Muscle of leg (tissue), 3 donors: ENCODE measurements at regions not wholly inside any gene's neighbourhood (a gene's known extent, or its start where the extent isn't known, plus 50 kb on each side); places are given as distances from the start of the nearest gene placed in this dataset.
"Not testable (repeated sequence)": the region's sequence is repeated elsewhere in the genome, so short reads cannot be mapped to it uniquely, and the experiment has no call there.

Source experiments
- DNase-seq: peaks from one replicate; pipeline ENCODE4 v3.0.0; 2013
- H3K27ac ChIP-seq: one replicate; pipeline ENCODE4 v1.5.1; 2013; ENCODE audit warnings: mild to moderate bottlenecking, low read length, control low read depth
- H3K27me3 ChIP-seq: one replicate; pipeline ENCODE4 v1.6.1; 2013; ENCODE audit warnings: low read length; ENCODE audit not compliant: control insufficient read depth, insufficient read depth
- H3K36me3 ChIP-seq: one replicate; pipeline ENCODE4 v1.6.1; 2013; ENCODE audit warnings: low read length; ENCODE audit not compliant: control insufficient read depth, insufficient read depth
- H3K4me1 ChIP-seq: one replicate; pipeline ENCODE4 v1.6.1; 2013; ENCODE audit warnings: low read length; ENCODE audit not compliant: control insufficient read depth, insufficient read depth
- H3K4me3 ChIP-seq: one replicate; pipeline ENCODE4 v1.5.1; 2013; ENCODE audit warnings: low read length, control low read depth
- H3K9me3 ChIP-seq: replicated peaks from 2 replicates; pipeline ENCODE4 v1.6.1; 2013; ENCODE audit warnings: low read depth, low read length; ENCODE audit not compliant: control insufficient read depth
- WGBS: methylation state at CpG from one replicate; pipeline ENCODE4 v1.1.5; 2013; ENCODE audit warnings: missing lambda C conversion rate; ENCODE audit not compliant: insufficient coverage; 5-methylcytosine and 5-hydroxymethylcytosine counted together

DNA sequence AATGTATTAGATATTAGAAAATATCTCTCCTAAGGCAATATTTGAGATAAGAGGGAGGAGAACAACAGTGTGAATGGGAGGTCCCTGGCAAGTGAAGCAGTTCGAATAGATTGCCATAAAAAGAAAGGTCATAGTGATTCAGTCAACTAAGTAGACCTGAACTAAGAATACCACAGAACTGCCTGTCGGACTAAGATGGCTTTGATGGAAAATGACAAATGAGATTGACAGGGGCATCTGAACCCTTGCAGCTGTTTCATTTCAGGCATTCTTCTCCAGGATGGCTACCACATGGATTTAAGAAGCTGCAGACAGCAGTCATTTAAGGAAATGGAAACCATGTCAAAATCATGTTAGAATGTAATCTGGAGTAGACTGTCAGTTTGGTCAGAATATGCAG is 308.4 kb upstream of the MEF2C start:
- DNase-seq = peak; percentile 80
- Histone ChIP-seq H3K4me1 (peaks cover 3% of the 10 kb centered on the region), H3K36me3 (no peaks in the 10 kb centered on the region), H3K4me3 (no peak overlapping the region), H3K27ac (peak overlapping the region; percentile 74), H3K9me3 (peaks cover 4% of the 10 kb centered on the region), H3K27me3 (no peaks in the 10 kb centered on the region)
- no CpG with 5 or more reads among the region's 2 CpGs for WGBS

DNA sequence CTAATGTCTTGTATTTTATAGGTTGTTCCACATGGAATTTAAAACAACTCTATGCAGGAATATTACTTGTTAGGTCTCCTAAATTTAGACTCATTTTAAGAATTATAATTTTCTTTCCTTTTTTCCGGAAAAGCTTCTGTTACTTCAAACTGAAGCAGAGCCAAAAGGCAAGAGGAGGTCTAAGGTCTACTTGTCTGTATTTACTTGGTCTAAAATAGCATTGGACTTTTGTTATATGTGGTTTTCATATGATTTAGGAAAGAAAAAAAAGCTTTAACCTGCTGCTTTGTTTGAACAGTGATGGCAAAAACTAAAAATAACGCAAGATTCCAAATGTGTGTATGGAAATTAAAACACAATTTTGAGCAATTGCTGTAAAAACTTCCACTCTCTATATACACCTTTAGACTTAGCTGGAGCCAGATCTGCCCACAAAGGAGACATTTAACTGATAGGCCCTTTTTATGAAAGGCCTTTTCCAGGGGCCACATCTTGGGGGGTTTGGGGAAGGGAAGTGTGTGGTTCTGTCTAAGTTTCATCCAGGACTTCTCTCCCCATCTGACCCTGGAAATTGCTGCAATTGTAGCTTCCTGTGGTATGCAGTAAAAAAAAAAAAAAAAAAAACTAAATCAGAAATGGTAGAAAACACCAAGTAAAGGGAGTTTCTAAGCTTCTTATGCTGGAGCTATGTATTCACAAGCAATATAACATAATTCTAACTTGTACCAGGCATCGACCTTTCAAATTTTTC is 307.7 kb upstream of the MEF2C start:
- Histone ChIP-seq H3K36me3 (no peaks in the 10 kb centered on the region), H3K27me3 (no peaks in the 10 kb centered on the region), H3K4me1 (peaks cover 3% of the 10 kb centered on the region), H3K9me3 (peaks cover 4% of the 10 kb centered on the region), H3K27ac (peak overlapping the region; percentile 74), H3K4me3 (no peak overlapping the region)
- no peak for DNase-seq
- no CpG with 5 or more reads among the region's 3 CpGs for WGBS

DNA sequence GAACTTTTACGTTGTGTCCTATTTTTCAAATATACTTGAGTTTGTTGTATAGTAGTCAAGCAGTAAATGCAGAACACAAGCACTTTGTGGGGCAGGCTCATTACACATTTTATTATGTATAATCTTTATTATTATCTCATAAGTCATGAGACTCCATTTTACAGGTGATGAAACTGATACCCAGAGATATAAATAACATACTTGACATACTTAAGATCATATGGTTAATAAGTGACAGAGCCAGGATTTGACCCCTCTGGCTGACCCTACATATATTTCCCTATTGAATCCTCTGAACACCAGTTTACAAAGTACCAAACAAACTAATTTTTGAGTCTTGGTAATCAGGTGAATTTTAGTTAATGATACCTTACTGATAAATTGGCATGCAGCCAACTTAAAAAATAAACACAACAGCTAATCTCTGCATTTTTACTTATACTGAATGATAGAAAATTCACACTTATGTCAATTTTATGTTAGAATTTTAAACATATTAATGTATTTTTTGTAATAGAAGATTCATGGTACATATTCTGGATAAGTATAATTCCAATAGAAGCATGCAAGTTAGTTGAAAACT is 305.0 kb upstream of the MEF2C start:
- WGBS = no CpG with 5 or more reads among the region's 1 CpG
- no peak overlapping the region for H3K27ac ChIP-seq
- DNase-seq = peak; percentile 19

DNA sequence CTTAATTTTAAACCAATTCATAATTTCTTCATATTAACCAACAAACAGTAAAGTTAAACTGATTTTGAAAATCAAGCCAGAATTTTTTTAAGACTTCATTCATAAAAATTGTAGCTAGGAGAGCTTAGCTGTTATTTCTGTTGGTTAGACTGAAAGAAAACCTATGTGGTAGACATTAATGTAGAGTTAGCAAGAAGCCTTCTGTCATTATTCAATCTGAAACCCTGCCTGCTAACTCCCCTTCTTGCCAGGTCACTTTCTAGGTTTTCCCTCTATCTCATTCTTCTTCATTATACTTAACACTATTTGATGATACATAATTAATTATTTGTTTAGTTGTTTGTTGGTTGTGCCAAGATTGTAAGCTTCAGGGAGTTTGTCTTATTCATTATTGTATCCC is 304.3 kb upstream of the MEF2C start:
- H3K4me3 ChIP-seq = no peak overlapping the region
- H3K9me3 ChIP-seq = no peaks in the 10 kb centered on the region
- no peak for DNase-seq
- H3K27me3 ChIP-seq = no peaks in the 10 kb centered on the region
- no peaks in the 10 kb centered on the region for H3K36me3 ChIP-seq
- H3K27ac ChIP-seq = no peak overlapping the region
- peaks cover 3% of the 10 kb centered on the region for H3K4me1 ChIP-seq

More for the DNA sequence above, 305.0 kb upstream of the MEF2C start:
- peaks cover 3% of the 10 kb centered on the region for H3K4me1 ChIP-seq
- H3K36me3 ChIP-seq = no peaks in the 10 kb centered on the region
- H3K9me3 ChIP-seq = no peaks in the 10 kb centered on the region
- H3K27me3 ChIP-seq = no peaks in the 10 kb centered on the region
- H3K4me3 ChIP-seq = no peak overlapping the region

DNA sequence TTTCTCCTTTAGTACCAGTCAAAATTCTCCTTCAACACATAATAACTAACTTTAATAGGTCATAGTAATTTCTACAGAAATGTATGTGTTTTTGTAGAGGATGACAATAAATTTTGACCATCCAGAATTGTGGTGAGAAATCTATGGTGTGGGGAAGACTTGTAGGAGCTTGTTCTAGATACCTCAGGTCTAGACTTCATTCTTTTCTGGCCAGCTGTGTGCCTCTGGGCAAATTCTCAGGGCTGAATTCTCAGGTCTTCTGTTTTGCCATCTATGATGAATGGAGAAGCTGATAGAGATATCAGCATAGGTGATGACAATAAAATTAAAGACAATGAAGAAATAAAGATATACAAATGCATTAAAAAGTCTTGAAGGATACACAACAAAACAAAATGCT is 298.6 kb upstream of the MEF2C start:
- Histone ChIP-seq H3K4me1 (peaks cover 2% of the 10 kb centered on the region), H3K27me3 (no peaks in the 10 kb centered on the region), H3K4me3 (no peak overlapping the region), H3K9me3 (no peaks in the 10 kb centered on the region), H3K27ac (no peak overlapping the region), H3K36me3 (no peaks in the 10 kb centered on the region)
- no peak for DNase-seq

DNA sequence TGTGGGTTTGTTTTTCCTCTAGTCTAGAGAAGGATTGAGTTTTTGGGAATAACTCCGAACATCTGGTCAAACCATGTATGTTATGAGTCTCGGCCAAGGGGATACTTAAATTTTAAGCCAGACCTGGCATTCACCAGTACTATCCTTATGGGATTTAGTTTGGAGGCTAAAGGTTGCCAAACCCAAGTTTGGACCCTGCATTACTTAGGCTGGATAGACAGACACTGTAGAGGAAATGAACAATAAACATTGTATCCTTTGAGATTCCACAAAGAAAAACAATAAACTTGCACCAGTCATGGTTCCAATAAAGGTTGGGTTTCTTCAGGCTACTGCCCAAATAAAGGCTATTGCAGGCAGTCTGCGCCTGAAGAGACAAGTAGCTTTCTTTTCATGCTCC is 296.7 kb upstream of the MEF2C start:
- DNase-seq = peak; percentile 60
- peaks cover 2% of the 10 kb centered on the region for H3K4me1 ChIP-seq
- H3K27ac ChIP-seq = peak overlapping the region; percentile 29
- WGBS = 40% methylated on average over 1 of the region's 3 CpGs
- no peaks in the 10 kb centered on the region for H3K36me3 ChIP-seq
- no peaks in the 10 kb centered on the region for H3K9me3 ChIP-seq
- H3K27me3 ChIP-seq = no peaks in the 10 kb centered on the region
- H3K4me3 ChIP-seq = no peak overlapping the region

DNA sequence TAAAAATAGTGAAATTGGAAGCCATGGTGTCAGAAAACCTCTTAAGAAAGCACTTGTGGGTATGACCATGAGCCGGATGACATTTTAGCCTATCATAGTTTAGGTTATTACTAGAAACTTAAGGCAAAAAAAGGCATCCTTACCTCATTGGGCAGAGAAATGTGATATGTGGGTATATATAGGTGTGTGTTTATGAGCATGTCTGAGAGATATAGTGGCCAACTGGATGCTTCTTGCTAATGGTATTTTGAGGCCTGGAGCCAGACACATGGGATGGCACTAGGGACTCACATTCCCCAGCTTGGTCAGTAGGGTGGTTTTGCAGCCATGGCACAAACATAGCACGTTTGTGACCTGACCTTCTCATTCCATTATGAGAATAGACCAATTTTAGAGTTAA is 295.6 kb upstream of the MEF2C start:
- peak; percentile 66 for DNase-seq
- Histone ChIP-seq H3K36me3 (no peaks in the 10 kb centered on the region), H3K9me3 (no peaks in the 10 kb centered on the region), H3K27me3 (no peaks in the 10 kb centered on the region), H3K4me1 (peaks cover 2% of the 10 kb centered on the region), H3K4me3 (no peak overlapping the region), H3K27ac (peak overlapping the region; percentile 65)
- WGBS = no CpG with 5 or more reads among the region's 2 CpGs

DNA sequence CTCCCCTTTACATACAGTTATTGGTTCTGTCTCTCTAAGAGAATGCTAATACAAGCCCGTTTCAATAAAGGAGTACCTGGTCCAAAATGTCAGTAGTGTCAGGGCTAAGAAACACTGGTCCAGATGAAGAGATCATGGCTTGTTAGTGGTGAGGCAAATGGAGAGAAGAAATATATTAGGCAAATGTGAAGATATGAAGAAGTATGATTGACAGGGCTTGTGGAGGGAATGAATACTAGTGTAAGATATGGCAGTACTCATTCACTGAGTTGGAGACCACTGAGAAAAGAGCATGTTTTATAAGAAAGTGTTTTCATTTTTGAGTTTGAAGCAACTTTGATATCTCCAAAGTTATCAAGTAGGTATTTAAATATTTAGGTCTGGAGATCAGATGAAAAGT is 290.5 kb upstream of the MEF2C start:
- H3K27ac ChIP-seq = no peak overlapping the region
- DNase-seq = no peak
- WGBS = 60% methylated on average over 1 of the region's 1 CpG
- H3K4me3 ChIP-seq = no peak overlapping the region
- no peaks in the 10 kb centered on the region for H3K4me1 ChIP-seq
- H3K9me3 ChIP-seq = peaks cover 2% of the 10 kb centered on the region
- no peaks in the 10 kb centered on the region for H3K36me3 ChIP-seq
- H3K27me3 ChIP-seq = no peaks in the 10 kb centered on the region

DNA sequence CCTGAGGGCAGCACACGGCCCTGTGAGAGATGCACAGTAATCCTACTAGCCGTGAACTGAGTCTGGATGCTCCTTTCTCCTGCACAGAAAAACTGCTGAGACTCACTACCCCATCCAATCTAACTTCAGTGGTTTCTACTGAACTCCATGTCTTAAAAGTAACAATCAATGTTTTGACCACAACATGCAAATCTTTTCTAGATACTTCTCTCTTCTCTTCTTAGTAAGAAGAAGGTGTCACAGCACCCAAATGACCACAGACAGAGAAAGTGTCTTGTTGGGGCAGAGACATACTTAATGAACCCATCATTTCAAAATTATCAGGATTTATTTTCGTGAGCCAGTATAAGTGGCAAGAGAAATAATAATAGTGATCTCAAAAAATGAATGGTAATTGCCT is 285.8 kb upstream of the MEF2C start:
- Histone ChIP-seq H3K9me3 (peaks cover 2% of the 10 kb centered on the region), H3K27ac (no peak overlapping the region), H3K4me1 (no peaks in the 10 kb centered on the region), H3K36me3 (no peaks in the 10 kb centered on the region), H3K27me3 (no peaks in the 10 kb centered on the region), H3K4me3 (no peak overlapping the region)
- 80% methylated on average over 2 of the region's 3 CpGs for WGBS
- DNase-seq = no peak

DNA sequence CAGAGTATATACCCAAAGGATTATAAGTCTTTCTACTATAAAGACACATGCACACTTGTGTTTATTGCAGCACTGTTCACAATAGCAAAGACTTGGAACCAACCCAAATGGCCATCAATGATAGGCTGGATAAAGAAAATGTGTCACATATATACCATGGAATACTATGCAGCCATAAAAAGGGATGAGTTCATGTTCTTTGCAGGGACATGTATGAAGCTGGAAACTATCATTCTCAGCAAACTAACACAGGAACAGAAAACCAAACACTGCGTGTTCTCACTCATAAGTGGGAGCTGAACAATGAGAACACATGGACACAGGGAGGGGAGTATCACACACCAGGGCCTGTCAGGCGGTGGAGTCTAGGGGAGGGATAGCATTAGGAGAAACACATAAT is 281.7 kb upstream of the MEF2C start:
- H3K4me3 ChIP-seq, H3K4me1 ChIP-seq, H3K9me3 ChIP-seq, DNase-seq, H3K27me3 ChIP-seq, H3K27ac ChIP-seq, H3K36me3 ChIP-seq: not testable (repeated sequence)
- WGBS = no CpG with 5 or more reads among the region's 2 CpGs

DNA sequence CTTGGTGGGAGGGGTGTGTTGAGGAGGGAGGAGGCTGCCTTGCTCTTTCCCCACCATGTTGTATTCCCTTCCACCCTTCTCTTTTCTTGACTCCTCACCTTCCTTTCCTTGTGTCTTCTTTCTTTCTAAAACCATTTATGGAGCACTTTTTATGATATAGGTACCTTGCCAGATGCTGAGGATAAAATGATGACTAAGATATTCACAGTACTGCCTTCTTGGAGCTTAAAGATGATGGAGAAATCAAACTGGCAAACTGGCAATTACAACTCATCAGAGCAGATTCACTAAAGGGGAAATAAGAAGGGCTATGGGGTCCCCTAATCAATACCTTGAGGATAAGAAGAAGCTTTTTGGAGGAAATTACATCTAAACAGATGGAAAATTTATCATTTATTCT is 273.2 kb upstream of the MEF2C start:
- H3K36me3 ChIP-seq = no peaks in the 10 kb centered on the region
- no peak overlapping the region for H3K4me3 ChIP-seq
- no peak for DNase-seq
- no peaks in the 10 kb centered on the region for H3K27me3 ChIP-seq
- no peaks in the 10 kb centered on the region for H3K4me1 ChIP-seq
- no peak overlapping the region for H3K27ac ChIP-seq
- H3K9me3 ChIP-seq = no peaks in the 10 kb centered on the region
